ENCODE measurements at regions not wholly inside any gene's neighbourhood (a gene's known extent, or its start where the extent isn't known, plus 50 kb on each side); places are given as distances from the start of the nearest gene placed in this dataset.

DNA sequence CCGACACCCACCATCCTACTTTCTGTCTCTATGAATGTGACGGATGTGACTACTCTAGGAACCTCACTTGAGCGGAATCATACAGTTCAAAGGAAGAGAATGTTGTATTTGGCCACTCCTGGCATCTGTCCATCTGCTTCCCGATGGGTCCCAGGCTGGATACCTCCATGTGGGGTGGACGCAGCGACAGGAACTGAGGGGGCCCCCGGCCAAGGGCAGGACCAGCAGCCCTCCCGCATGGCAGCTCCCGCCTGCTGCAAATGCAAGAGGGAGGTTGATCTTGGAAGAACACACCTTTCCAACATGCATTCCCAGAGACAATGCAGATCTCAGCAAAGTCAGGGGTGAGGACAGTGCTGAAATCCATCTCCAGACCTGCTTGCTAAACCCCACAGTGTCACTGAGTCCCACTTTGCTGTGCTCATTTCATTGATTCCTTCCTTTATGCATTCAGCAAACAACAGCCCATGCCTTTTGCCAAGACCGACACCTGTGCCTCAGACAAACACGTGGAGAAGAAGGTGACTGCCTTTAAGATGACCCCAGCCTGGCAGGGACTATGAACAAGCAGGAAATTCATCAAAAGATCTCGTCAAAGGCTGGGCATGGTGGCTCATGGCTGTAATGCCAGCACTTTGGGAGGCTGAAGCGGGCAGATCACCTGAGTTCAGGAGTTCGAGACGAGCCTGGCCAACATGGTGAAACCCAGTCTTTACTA is 246.2 kb downstream of the CTTN start:
- TF ChIP-seq NR2C2 (CRISPR knock-in tag; IDR thresholded peaks at IDR 0.05; ENCODE audit: borderline replicate concordance) (no peak), TOE1 (CRISPR knock-in tag; IDR thresholded peaks at IDR 0.05) (no peak), CC2D1A (CRISPR knock-in tag; IDR thresholded peaks at IDR 0.05) (no peak)
- BruUV-seq (replicated peaks) = no TSS peak
- no peak for DNase-seq (ENCODE audit: low spot score)
- in situ Hi-C loops (cut with HindIII; ENCODE audit: extremely low pct_ligation_motif_present, low pct_unique_long_range_greater_than_20kb) = no loop called here
- no peak overlapping the region for H3K4me3 ChIP-seq (replicated peaks in 1 of 3; ENCODE audit: insufficient read depth in 1 of 3, low read depth in 2 of 3, low read length in 3 of 3)
- peaks cover 33% of the 10 kb centered on the region for H3K4me1 ChIP-seq (ENCODE audit: insufficient read depth, low read length)
- H3K9me3 ChIP-seq (ENCODE audit: low read length) = no peaks in the 10 kb centered on the region
- H3K27ac ChIP-seq (ENCODE audit: extremely low read length, insufficient read depth, low read length) = no peak overlapping the region
- no peak for ATAC-seq
- POLR2A ChIA-PET = no interaction called here
- H4K20me1 ChIP-seq (ENCODE audit: insufficient read depth, low read length) = peaks cover 12% of the 10 kb centered on the region; the same call in 1 of the 2 replicates
- 96% methylated on average over 12 of the region's 15 CpGs for WGBS (ENCODE audit: low lambda C conversion rate)
- H2AFZ ChIP-seq (ENCODE audit: low read length) = no peak overlapping the region
- H3K79me2 ChIP-seq (ENCODE audit: insufficient read depth, low read length) = peaks cover 2% of the 10 kb centered on the region
- CTCF ChIA-PET (ENCODE audit: low intra/inter-chr PET ratio, low total read pairs) = no interaction called here
- no peak for FAIRE-seq
- H3K9ac ChIP-seq (ENCODE audit: insufficient read depth, low read depth, low read length) = no peak overlapping the region
- H3K27me3 ChIP-seq (ENCODE audit: control insufficient read depth in 1 of 2, insufficient read depth in 2 of 2, low read length in 2 of 2) = no peaks in the 10 kb centered on the region
- peaks cover 0 to 6% of the 10 kb centered on the region in 2 experiments; a peak in 1 of 5 replicates for H3K36me3 ChIP-seq (replicated peaks in 1 of 2; ENCODE audit: control insufficient read depth in 1 of 2, insufficient read depth in 2 of 2, low read length in 2 of 2)
- no peak overlapping the region for H3K4me2 ChIP-seq (ENCODE audit: low read depth, low read length)
- intact Hi-C loops (cut with micrococcal nuclease; ENCODE audit: unreplicated experiment) = no loop called here

DNA sequence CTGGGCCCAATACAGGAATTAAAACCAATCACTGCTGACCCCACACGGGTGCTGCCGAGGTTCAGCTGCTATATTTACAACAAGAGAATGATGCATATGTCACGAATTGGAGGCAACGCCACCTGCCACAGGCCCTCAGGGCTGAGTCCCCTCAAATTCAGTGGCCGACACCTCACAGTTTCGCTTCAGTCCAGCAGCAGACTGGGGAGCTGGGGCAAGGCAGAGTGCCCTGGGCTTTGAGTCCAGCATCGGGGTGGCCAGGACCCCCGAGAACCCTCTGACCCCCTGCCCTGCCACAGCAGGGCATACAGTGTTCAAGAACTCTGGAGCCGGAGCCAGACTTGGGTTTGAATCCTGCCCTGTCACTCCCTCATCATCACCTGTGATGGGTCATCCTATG is 247.2 kb downstream of the CTTN start:
- in situ Hi-C loops (cut with HindIII; ENCODE audit: extremely low pct_ligation_motif_present, low pct_unique_long_range_greater_than_20kb) (no loop called here), intact Hi-C loops (cut with micrococcal nuclease; ENCODE audit: unreplicated experiment) (no loop called here)
- Histone ChIP-seq H3K79me2 (ENCODE audit: insufficient read depth, low read length) (peaks cover 2% of the 10 kb centered on the region), H3K36me3 (replicated peaks in 1 of 2; ENCODE audit: control insufficient read depth in 1 of 2, insufficient read depth in 2 of 2, low read length in 2 of 2) (peaks cover 0 to 6% of the 10 kb centered on the region in 2 experiments; a peak in 1 of 5 replicates), H3K4me3 (replicated peaks in 1 of 3; ENCODE audit: insufficient read depth in 1 of 3, low read depth in 2 of 3, low read length in 3 of 3) (no peak overlapping the region), H3K27ac (ENCODE audit: extremely low read length, insufficient read depth, low read length) (no peak overlapping the region), H3K4me2 (ENCODE audit: low read depth, low read length) (no peak overlapping the region), H3K9ac (ENCODE audit: insufficient read depth, low read depth, low read length) (no peak overlapping the region), H3K4me1 (ENCODE audit: insufficient read depth, low read length) (peaks cover 24% of the 10 kb centered on the region), H2AFZ (ENCODE audit: low read length) (no peak overlapping the region), H3K27me3 (ENCODE audit: control insufficient read depth in 1 of 2, insufficient read depth in 2 of 2, low read length in 2 of 2) (no peaks in the 10 kb centered on the region), H3K9me3 (ENCODE audit: low read length) (no peaks in the 10 kb centered on the region), H4K20me1 (ENCODE audit: insufficient read depth, low read length) (peaks cover 22% of the 10 kb centered on the region)
- BruUV-seq (replicated peaks) = no TSS peak
- 89% methylated on average over 6 of the region's 9 CpGs for WGBS (ENCODE audit: low lambda C conversion rate)
- POLR2A ChIA-PET = no interaction called here
- no peak for FAIRE-seq
- CTCF ChIA-PET (ENCODE audit: low intra/inter-chr PET ratio, low total read pairs) = no interaction called here
- ATAC-seq = no peak
- no peak for DNase-seq (ENCODE audit: low spot score)
- TF ChIP-seq ERF (CRISPR knock-in tag; IDR thresholded peaks at IDR 0.05) = no peak
- TF ChIP-seq BORCS8-MEF2B (CRISPR knock-in tag; IDR thresholded peaks at IDR 0.05) = no peak
- TF ChIP-seq, protein P1, sequence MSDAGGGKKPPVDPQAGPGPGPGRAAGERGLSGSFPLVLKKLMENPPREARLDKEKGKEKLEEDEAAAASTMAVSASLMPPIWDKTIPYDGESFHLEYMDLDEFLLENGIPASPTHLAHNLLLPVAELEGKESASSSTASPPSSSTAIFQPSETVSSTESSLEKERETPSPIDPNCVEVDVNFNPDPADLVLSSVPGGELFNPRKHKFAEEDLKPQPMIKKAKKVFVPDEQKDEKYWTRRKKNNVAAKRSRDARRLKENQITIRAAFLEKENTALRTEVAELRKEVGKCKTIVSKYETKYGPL (CRISPR knock-in tag; IDR thresholded peaks at IDR 0.05) = no peak
- no peak for TF ChIP-seq HES4 (CRISPR knock-in tag; IDR thresholded peaks at IDR 0.05; ENCODE audit: borderline replicate concordance)
- TF ChIP-seq TBX3 (IDR thresholded peaks at IDR 0.05; ENCODE audit: borderline replicate concordance) = no peak
- TF ChIP-seq NPAS2 (CRISPR knock-in tag; IDR thresholded peaks at IDR 0.05; ENCODE audit: borderline replicate concordance) = no peak
- TF ChIP-seq ZNF552 (CRISPR knock-in tag; IDR thresholded peaks at IDR 0.05; ENCODE audit: borderline replicate concordance) = no peak
- TF ChIP-seq MXD4 (CRISPR knock-in tag; IDR thresholded peaks at IDR 0.05) = no peak
- TF ChIP-seq, protein P2, sequence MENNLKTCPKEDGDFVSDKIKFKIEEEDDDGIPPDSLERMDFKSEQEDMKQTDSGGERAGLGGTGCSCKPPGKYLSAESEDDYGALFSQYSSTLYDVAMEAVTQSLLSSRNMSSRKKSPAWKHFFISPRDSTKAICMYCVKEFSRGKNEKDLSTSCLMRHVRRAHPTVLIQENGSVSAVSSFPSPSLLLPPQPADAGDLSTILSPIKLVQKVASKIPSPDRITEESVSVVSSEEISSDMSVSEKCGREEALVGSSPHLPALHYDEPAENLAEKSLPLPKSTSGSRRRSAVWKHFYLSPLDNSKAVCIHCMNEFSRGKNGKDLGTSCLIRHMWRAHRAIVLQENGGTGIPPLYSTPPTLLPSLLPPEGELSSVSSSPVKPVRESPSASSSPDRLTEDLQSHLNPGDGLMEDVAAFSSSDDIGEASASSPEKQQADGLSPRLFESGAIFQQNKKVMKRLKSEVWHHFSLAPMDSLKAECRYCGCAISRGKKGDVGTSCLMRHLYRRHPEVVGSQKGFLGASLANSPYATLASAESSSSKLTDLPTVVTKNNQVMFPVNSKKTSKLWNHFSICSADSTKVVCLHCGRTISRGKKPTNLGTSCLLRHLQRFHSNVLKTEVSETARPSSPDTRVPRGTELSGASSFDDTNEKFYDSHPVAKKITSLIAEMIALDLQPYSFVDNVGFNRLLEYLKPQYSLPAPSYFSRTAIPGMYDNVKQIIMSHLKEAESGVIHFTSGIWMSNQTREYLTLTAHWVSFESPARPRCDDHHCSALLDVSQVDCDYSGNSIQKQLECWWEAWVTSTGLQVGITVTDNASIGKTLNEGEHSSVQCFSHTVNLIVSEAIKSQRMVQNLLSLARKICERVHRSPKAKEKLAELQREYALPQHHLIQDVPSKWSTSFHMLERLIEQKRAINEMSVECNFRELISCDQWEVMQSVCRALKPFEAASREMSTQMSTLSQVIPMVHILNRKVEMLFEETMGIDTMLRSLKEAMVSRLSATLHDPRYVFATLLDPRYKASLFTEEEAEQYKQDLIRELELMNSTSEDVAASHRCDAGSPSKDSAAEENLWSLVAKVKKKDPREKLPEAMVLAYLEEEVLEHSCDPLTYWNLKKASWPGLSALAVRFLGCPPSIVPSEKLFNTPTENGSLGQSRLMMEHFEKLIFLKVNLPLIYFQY (CRISPR knock-in tag; IDR thresholded peaks at IDR 0.05; ENCODE audit: borderline replicate concordance) = no peak
- no peak for TF ChIP-seq NR2C2 (CRISPR knock-in tag; IDR thresholded peaks at IDR 0.05; ENCODE audit: borderline replicate concordance)
- no peak for TF ChIP-seq YY1 (IDR thresholded peaks at IDR 0.05; ENCODE audit: insufficient read depth, insufficient replicate concordance, low read depth, low read length)
- no peak for TF ChIP-seq HNRNPL (IDR thresholded peaks at IDR 0.05; ENCODE audit: low read depth, low read length)
